Hypothalamus (tissue), 51 donors: ENCODE measurements at regions not wholly inside any gene's neighbourhood (a gene's known extent, or its start where the extent isn't known, plus 50 kb on each side); places are given as distances from the start of the nearest gene placed in this dataset.

Source experiments
- DNase-seq, 51 donors: peaks; one replicate each; lab custom pipeline; 2025; lab: John Stamatoyannopoulos, UW

- no peak for DNase-seq
These were observed 776.0 kb downstream of the DACH1 start for GRCh38 chr13:71090990-71091389.

- no peak for DNase-seq
These were observed 777.9 kb downstream of the DACH1 start for GRCh38 chr13:71089056-71089455.

- no peak for DNase-seq
These were observed 779.6 kb downstream of the DACH1 start for GRCh38 chr13:71087432-71087831.

- DNase-seq, result no peak
These were observed 780.0 kb downstream of the DACH1 start for GRCh38 chr13:71087006-71087405.

- DNase-seq, result no peak
These were observed 784.4 kb downstream of the DACH1 start for GRCh38 chr13:71082631-71083030.

- DNase-seq, result no peak
These were observed 787.4 kb downstream of the DACH1 start for GRCh38 chr13:71079638-71080037.

- no peak for DNase-seq
These were observed 799.0 kb downstream of the DACH1 start for GRCh38 chr13:71068041-71068440.

GRCh38 chr13:71067165-71067815 is 799.7 kb downstream of the DACH1 start:
- no peak for DNase-seq

GRCh38 chr13:71056581-71056980 is 810.4 kb downstream of the DACH1 start:
- DNase-seq, result no peak

- no peak for DNase-seq
These were observed 811.4 kb downstream of the DACH1 start for GRCh38 chr13:71055644-71056043.

- DNase-seq, result no peak
These were observed 812.0 kb downstream of the DACH1 start for GRCh38 chr13:71055047-71055446.

- no peak for DNase-seq
These were observed 812.6 kb downstream of the DACH1 start for GRCh38 chr13:71054358-71054757.

- no peak for DNase-seq
These were observed 815.4 kb downstream of the DACH1 start for GRCh38 chr13:71051573-71051972.

GRCh38 chr13:71046360-71047079 is 820.5 kb downstream of the DACH1 start:
- no peak for DNase-seq

- DNase-seq, result no peak
These were observed 821.9 kb downstream of the DACH1 start for GRCh38 chr13:71045101-71045500.

- DNase-seq, result no peak
These were observed 827.6 kb downstream of the DACH1 start for GRCh38 chr13:71039440-71039839.

GRCh38 chr13:71034018-71034417 is 833.0 kb downstream of the DACH1 start:
- no peak for DNase-seq

GRCh38 chr13:71033026-71033425 is 834.0 kb downstream of the DACH1 start:
- no peak for DNase-seq

GRCh38 chr13:71030784-71031183 is 836.2 kb downstream of the DACH1 start:
- no peak for DNase-seq

GRCh38 chr13:71028884-71029283 is 838.1 kb downstream of the DACH1 start:
- DNase-seq, result no peak

- no peak for DNase-seq
These were observed 845.1 kb downstream of the DACH1 start for GRCh38 chr13:71021825-71022422.

- DNase-seq, result no peak
These were observed 848.0 kb downstream of the DACH1 start for GRCh38 chr13:71018995-71019394.
